ENCODE measurements at regions not wholly inside any gene's neighbourhood (a gene's known extent, or its start where the extent isn't known, plus 50 kb on each side); places are given as distances from the start of the nearest gene placed in this dataset.

DNA sequence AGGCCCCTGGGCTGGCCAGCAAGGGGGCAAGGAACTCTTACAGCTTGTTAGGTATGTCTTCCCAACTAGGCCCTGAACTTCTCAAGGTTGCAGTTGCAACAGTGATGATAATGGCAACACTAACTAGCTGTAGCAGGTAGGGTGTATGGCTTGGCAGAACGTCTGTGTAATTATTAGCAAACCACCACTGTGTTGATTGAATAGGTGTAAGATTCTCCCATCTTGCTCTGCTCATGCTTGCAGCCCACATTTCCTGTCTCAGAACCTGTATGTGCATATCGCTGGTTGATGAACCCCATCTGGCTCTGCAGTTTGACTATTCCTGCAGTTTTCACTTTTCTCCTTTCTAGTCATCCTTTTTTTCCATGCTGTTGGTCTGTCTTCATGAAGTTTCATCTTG is 178.8 kb downstream of the KATNAL1 start:
- no peaks in the 10 kb centered on the region for H3K9me3 Mint-ChIP-seq (ENCODE audit: insufficient read depth)
- POLR2A ChIA-PET, result interaction anchor here (0.6 kb wide), 1 partner anchor 499 kb away, joined by 4 read pairs; no protein-coding TSS in a partner anchor
- peaks cover 0 to 3% (median 0%) of the 10 kb centered on the region in 4 experiments for H3K27me3 ChIP-seq (replicated peaks in 1 of 4; ENCODE audit: control extremely low read depth in 1 of 4, control insufficient read depth in 3 of 4, insufficient read depth in 4 of 4, low read length in 3 of 4)
- no peak overlapping the region for H3K27ac Mint-ChIP-seq
- H3K4me1 ChIP-seq (ENCODE audit: control insufficient read depth in 2 of 2, insufficient read depth in 2 of 2, low read length in 2 of 2), result peaks cover 4% of the 10 kb centered on the region in 2 donors
- CTCF ChIA-PET, result interaction anchor here (1.2 to 6.3 kb wide), 4 partner anchors 14 to 737 kb away, joined by 3 to 59 read pairs (median 24); no protein-coding TSS in a partner anchor
- DNase-seq (no peak), ATAC-seq (ENCODE audit: low read depth) (no peak)
- intact Hi-C loops (cut with micrococcal nuclease), result no loop called here
- no peaks in the 10 kb centered on the region for H3K27me3 Mint-ChIP-seq
- TF ChIP-seq, protein P1, sequence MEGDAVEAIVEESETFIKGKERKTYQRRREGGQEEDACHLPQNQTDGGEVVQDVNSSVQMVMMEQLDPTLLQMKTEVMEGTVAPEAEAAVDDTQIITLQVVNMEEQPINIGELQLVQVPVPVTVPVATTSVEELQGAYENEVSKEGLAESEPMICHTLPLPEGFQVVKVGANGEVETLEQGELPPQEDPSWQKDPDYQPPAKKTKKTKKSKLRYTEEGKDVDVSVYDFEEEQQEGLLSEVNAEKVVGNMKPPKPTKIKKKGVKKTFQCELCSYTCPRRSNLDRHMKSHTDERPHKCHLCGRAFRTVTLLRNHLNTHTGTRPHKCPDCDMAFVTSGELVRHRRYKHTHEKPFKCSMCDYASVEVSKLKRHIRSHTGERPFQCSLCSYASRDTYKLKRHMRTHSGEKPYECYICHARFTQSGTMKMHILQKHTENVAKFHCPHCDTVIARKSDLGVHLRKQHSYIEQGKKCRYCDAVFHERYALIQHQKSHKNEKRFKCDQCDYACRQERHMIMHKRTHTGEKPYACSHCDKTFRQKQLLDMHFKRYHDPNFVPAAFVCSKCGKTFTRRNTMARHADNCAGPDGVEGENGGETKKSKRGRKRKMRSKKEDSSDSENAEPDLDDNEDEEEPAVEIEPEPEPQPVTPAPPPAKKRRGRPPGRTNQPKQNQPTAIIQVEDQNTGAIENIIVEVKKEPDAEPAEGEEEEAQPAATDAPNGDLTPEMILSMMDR (IDR thresholded peaks at IDR 0.05), result no peak
- TF ChIP-seq EZH2 (IDR thresholded peaks at IDR 0.05; ENCODE audit: borderline replicate concordance, insufficient read depth, low read depth, low read length, poor library complexity, severe bottlenecking), result no peak
- no peak overlapping the region for H3K4me3 ChIP-seq (ENCODE audit: control extremely low read depth in 1 of 5, extremely low read depth in 1 of 5, insufficient read depth in 1 of 5, low read depth in 2 of 5, low read length in 4 of 5)
- peaks cover 5% of the 10 kb centered on the region for H3K4me1 Mint-ChIP-seq
- H3K4me3 Mint-ChIP-seq, result no peak overlapping the region
- H2AFZ ChIP-seq (ENCODE audit: insufficient read depth, low read depth, low read length, poor library complexity, severe bottlenecking), result no peak overlapping the region
- H3K4me2 ChIP-seq (replicated peaks; ENCODE audit: low read depth, low read length, poor library complexity, severe bottlenecking), result no peak overlapping the region
- WGBS (ENCODE audit: insufficient coverage), result 55% methylated on average over 2 of the region's 2 CpGs
- no peaks in the 10 kb centered on the region for H3K36me3 ChIP-seq (replicated peaks in 1 of 2; ENCODE audit: control extremely low read depth in 1 of 2, control insufficient read depth in 1 of 2, extremely low read depth in 1 of 2, insufficient read depth in 2 of 2, low read length in 1 of 2)
- peaks cover 0 to 3% (median 0%) of the 10 kb centered on the region in 3 donors for H3K9me3 ChIP-seq (ENCODE audit: control extremely low read depth in 1 of 3, control insufficient read depth in 2 of 3, insufficient read depth in 1 of 3, low read length in 2 of 3)
- H4K20me1 ChIP-seq (ENCODE audit: control insufficient read depth, insufficient read depth, low read length, poor library complexity, severe bottlenecking), result no peaks in the 10 kb centered on the region
- H3K79me2 ChIP-seq (ENCODE audit: control insufficient read depth, insufficient read depth, low read length), result no peaks in the 10 kb centered on the region
- no peak overlapping the region for H3K9ac ChIP-seq (ENCODE audit: low read length)
- no peak overlapping the region for H3K27ac ChIP-seq (ENCODE audit: low read length in 2 of 2)

DNA sequence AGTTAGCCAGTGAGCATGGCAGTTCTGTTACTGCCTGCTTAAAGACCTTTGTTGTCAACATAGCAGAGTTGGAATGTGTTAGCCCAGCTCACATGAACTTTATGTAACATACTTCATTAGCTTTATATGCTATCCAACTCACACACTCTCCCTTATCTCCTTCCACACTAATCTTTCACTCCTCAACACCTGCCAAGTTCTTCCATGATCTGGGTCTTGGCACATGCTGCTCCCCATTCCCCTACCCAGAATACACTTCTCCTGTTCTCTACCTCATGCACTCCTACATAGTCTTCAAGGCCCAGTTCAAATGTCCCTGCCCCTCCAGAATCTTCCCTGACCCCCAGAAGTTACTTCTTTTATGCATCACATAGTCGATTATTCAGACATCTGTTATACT is 179.3 kb downstream of the KATNAL1 start:
- ChIA-PET CTCF (interaction anchor here (0.6 to 2.5 kb wide), 4 partner anchors 10 to 738 kb away, joined by 3 to 9 read pairs (median 4); no protein-coding TSS in a partner anchor), POLR2A (interaction anchor here (0.6 kb wide), 1 partner anchor 500 kb away, joined by 4 read pairs; no protein-coding TSS in a partner anchor)
- no peak overlapping the region for H3K27ac Mint-ChIP-seq
- H3K4me3 Mint-ChIP-seq, result no peak overlapping the region
- no peaks in the 10 kb centered on the region for H3K79me2 ChIP-seq (ENCODE audit: control insufficient read depth, insufficient read depth, low read length)
- no peaks in the 10 kb centered on the region for H3K9me3 Mint-ChIP-seq (ENCODE audit: insufficient read depth)
- peaks cover 4% of the 10 kb centered on the region in 2 donors for H3K4me1 ChIP-seq (ENCODE audit: control insufficient read depth in 2 of 2, insufficient read depth in 2 of 2, low read length in 2 of 2)
- no peaks in the 10 kb centered on the region for H3K9me3 ChIP-seq (ENCODE audit: control extremely low read depth in 1 of 3, control insufficient read depth in 2 of 3, insufficient read depth in 1 of 3, low read length in 2 of 3)
- H3K9ac ChIP-seq (ENCODE audit: low read length), result no peak overlapping the region
- no peak for DNase-seq
- no peak overlapping the region for H3K4me2 ChIP-seq (replicated peaks; ENCODE audit: low read depth, low read length, poor library complexity, severe bottlenecking)
- H3K4me3 ChIP-seq (ENCODE audit: control extremely low read depth in 1 of 5, extremely low read depth in 1 of 5, insufficient read depth in 1 of 5, low read depth in 2 of 5, low read length in 4 of 5), result no peak overlapping the region
- WGBS (ENCODE audit: insufficient coverage), result no CpG with 5 or more reads among the region's 1 CpG
- peaks cover 0 to 3% (median 0%) of the 10 kb centered on the region in 4 experiments for H3K27me3 ChIP-seq (replicated peaks in 1 of 4; ENCODE audit: control extremely low read depth in 1 of 4, control insufficient read depth in 3 of 4, insufficient read depth in 4 of 4, low read length in 3 of 4)
- ATAC-seq (ENCODE audit: low read depth), result no peak
- no peaks in the 10 kb centered on the region for H4K20me1 ChIP-seq (ENCODE audit: control insufficient read depth, insufficient read depth, low read length, poor library complexity, severe bottlenecking)
- intact Hi-C loops (cut with micrococcal nuclease), result no loop called here
- TF ChIP-seq, protein P1 (IDR thresholded peaks at IDR 0.05), result no peak
- no peak for TF ChIP-seq EZH2 (IDR thresholded peaks at IDR 0.05; ENCODE audit: borderline replicate concordance, insufficient read depth, low read depth, low read length, poor library complexity, severe bottlenecking)
- no peak overlapping the region for H3K27ac ChIP-seq (ENCODE audit: low read length in 2 of 2)
- no peaks in the 10 kb centered on the region for H3K36me3 ChIP-seq (replicated peaks in 1 of 2; ENCODE audit: control extremely low read depth in 1 of 2, control insufficient read depth in 1 of 2, extremely low read depth in 1 of 2, insufficient read depth in 2 of 2, low read length in 1 of 2)
- H3K4me1 Mint-ChIP-seq, result peaks cover 7% of the 10 kb centered on the region
- H2AFZ ChIP-seq (ENCODE audit: insufficient read depth, low read depth, low read length, poor library complexity, severe bottlenecking), result no peak overlapping the region
- no peaks in the 10 kb centered on the region for H3K27me3 Mint-ChIP-seq

All from B cell (primary cell).